LNCaP clone FGC (cell line): ENCODE measurements at regions not wholly inside any gene's neighbourhood (a gene's known extent, or its start where the extent isn't known, plus 50 kb on each side); places are given as distances from the start of the nearest gene placed in this dataset.

Experiments used
- DNase-seq: peaks from one replicate; pipeline ENCODE4 v3.0.0-alpha.2; 2011; ENCODE audit warnings: low read depth
- H3K4me3 ChIP-seq: 2 replicates; pipeline ENCODE4 v1.5.1; 2011; ENCODE audit warnings: mild to moderate bottlenecking, low read depth, low read length, control low read depth
- TF ChIP-seq, protein P1 (sequence below): IDR thresholded peaks from 2 replicates; pipeline ENCODE4 v1.5.1; 2012; ENCODE audit warnings: mild to moderate bottlenecking; ENCODE audit not compliant: control insufficient read depth, insufficient read depth; ENCODE audit errors: extremely low read depth

DNA sequence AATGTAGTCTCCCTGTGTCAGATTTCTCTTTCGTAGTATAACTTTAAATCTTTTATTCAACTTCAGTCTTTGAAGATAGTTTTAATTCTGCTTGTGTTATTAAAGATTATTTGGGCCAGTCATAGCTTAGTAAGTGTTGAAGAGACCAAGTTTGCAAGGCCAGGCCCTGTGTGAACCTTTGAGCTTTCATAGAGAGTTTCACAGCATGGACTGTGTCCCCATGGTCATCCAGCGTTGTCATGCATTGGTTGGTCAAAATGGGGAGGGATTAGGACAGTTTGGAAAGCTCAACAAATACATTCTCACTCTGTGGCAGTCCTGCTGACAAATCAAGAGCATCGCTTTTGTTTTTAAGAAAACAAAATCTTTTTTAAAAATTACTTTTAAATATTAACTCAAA is 74.6 kb upstream of the FAM83B start:
- no peak overlapping the region for H3K4me3 ChIP-seq
- TF ChIP-seq, protein P1, sequence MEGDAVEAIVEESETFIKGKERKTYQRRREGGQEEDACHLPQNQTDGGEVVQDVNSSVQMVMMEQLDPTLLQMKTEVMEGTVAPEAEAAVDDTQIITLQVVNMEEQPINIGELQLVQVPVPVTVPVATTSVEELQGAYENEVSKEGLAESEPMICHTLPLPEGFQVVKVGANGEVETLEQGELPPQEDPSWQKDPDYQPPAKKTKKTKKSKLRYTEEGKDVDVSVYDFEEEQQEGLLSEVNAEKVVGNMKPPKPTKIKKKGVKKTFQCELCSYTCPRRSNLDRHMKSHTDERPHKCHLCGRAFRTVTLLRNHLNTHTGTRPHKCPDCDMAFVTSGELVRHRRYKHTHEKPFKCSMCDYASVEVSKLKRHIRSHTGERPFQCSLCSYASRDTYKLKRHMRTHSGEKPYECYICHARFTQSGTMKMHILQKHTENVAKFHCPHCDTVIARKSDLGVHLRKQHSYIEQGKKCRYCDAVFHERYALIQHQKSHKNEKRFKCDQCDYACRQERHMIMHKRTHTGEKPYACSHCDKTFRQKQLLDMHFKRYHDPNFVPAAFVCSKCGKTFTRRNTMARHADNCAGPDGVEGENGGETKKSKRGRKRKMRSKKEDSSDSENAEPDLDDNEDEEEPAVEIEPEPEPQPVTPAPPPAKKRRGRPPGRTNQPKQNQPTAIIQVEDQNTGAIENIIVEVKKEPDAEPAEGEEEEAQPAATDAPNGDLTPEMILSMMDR, result no peak
- no peak for DNase-seq

DNA sequence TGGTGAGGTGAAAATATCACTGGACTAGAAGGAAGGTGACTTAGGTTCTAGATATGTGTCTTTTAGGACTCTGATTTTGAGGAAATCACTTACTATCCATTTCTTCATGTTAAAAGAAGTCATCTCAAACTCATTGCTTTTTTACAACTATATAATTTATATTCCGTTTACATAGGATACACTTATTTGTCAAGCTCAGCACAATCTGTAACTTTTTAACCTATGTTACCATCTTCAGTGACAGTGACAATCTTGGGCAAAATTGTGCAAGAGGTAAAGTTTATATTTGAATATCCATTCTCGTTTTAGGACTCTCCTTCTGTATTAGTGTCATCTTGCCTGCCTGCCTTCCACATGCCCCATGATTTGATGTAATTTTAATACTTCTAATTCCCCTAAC is 74.0 kb upstream of the FAM83B start:
- H3K4me3 ChIP-seq, result no peak overlapping the region
- DNase-seq, result no peak
- TF ChIP-seq, protein P1, result no peak

DNA sequence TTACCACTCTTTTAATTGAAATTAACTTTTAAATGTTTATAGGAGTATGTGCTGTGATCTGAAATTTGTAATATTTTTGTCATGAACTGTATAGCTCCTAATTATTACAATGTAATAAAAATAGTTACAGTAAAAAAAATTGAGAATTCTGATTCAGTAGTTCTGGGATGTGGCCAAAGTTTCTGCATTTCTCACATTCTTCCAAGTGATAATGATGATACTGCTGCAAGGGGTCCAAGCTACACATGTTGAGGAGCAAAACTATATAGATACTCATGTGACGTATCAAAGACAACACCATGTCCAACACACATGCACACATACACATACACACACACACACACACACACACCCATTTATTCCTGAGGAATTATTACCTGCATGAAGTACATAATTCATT is 71.0 kb upstream of the FAM83B start:
- no peak overlapping the region for H3K4me3 ChIP-seq
- no peak for DNase-seq
- TF ChIP-seq, protein P1, result no peak

DNA sequence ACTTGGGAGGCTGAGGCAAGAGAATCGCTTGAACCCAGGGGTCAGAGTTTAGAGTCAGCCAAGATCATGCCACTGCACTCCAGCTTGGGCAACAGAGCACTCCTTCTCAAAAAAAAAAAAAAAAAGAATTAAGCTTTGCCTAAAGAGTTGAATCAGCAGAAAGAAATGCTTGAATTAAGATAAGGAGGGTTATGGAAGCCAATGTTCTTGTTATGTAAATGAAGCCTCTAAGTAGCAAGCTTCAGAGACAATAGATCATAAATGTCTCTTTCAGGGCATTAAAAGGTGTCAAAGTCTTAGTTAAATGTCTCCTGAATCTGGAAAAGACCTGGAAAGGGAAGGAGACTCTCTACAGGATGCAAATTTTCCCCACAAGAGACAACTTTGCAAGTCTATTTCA is 69.7 kb upstream of the FAM83B start:
- DNase-seq, result no peak

DNA sequence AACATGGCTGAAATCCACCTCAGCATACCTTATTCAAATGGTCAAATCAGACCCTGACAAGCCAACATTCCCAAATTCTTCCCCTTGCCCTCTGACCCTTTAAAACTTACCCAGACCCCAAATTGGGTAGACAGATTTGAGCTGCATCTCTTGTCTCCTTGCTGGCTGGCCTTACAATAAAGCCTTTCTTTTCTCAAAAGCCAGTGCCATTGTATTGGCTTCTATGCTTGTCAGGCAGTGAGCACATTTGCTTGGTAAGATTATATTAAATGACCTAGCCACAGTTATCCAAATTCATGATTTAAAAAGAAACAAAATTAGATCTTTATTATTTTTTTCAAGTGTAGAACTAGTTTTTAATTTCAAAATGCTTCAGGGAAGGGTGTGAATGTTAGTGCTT is 67.8 kb upstream of the FAM83B start:
- H3K4me3 ChIP-seq, result no peak overlapping the region
- TF ChIP-seq, protein P1, result no peak
- no peak for DNase-seq

More for the DNA sequence above, 69.7 kb upstream of the FAM83B start:
- no peak overlapping the region for H3K4me3 ChIP-seq
- TF ChIP-seq, protein P1, result no peak

DNA sequence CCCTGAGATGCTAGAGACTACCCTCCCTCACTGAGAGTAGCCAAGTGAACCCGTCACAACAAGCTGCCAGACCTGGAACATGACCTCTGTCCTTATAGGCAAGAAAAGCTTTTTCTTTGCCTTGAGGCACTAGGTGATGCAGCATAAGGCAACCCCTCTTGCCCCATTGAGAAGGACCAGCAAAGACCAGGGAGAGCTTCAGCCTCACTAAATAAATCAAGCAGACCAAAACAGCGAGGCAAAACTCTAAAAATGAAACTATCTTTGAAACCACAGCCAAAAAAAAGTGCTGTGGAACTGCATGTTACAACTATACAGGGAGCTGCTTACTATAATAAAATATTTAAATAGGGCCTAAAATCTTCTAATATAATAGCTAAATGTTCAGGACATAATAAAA is 62.6 kb upstream of the FAM83B start:
- H3K4me3 ChIP-seq, result no peak overlapping the region
- no peak for DNase-seq
- TF ChIP-seq, protein P1, result no peak

DNA sequence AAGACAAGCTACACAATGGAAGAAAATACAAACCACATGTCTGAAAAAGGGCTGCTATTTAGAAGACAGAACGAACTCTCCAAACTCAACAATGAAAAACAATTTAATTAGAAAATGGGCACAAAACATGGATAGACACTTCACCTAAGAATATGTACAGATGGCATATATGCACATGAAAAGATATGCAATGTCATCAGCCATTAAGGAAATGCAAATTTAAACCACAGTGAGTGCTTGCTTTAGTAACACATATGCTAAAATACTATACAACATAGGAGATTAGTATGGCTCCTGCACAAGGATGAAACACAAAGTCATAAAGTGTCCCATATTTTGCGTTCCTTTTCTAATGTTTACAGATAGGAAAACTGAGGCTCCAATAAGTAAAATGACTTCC is 60.4 kb upstream of the FAM83B start:
- TF ChIP-seq, protein P1, result no peak
- DNase-seq, result no peak
- H3K4me3 ChIP-seq, result no peak overlapping the region
